DMS53 (cell line): ENCODE measurements at regions not wholly inside any gene's neighbourhood (a gene's known extent, or its start where the extent isn't known, plus 50 kb on each side); places are given as distances from the start of the nearest gene placed in this dataset.

ENCODE experiments used
- DNase-seq: peaks from one replicate; lab custom pipeline; 2025; lab: John Stamatoyannopoulos, UW

DNA sequence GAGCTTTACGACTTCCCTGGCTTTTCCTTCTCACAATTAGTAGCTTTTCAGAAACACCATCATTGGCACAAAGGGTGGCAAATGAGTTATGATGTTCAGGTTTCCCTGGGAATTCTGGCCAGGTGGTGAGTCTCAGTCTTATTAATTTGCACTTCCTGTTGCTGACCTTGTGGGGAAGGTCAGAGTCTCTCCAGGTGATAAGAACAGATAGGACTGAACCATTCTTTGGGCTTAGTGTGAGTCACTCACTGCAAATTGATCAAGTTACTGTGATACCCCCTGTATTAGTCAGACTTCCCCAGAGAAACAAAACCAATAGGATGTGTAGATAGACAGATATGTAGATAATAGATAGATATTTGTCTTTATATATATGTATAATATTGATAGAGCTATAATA lies 53.8 kb upstream of the RANBP3L start:
- DNase-seq: peak; percentile 41

- DNase-seq: no peak
These were observed 55.2 kb upstream of the RANBP3L start for GRCh38 chr5:36356915-36357314.

DNA sequence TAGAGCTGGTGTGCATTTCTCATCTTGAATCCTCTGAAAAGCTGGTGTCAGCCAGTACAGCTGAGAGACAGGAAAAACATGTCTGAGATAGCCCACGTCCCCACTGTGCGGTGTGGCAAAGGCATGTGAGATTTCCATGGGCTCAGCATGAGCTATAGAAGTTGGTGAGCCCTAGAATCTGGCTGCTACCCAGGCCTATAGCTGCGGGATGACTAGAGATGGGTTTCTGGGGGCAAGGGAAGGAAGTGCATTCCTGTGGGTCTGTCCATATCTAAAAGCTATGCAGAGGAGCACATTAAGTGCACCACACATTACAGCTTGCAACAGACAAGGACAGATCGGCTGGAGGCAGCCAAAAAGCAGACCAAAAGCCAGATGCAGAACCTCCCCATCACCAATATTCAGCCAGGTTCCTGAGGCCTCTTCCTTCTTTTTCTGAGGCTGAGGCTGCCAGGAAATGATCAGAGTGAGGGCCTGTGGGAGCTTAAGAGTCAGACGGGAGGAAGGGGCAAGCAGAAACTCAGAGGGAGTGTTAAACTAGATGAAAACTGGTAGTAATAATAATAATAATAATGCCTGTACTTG lies 55.8 kb upstream of the RANBP3L start:
- DNase-seq: no peak

DNA sequence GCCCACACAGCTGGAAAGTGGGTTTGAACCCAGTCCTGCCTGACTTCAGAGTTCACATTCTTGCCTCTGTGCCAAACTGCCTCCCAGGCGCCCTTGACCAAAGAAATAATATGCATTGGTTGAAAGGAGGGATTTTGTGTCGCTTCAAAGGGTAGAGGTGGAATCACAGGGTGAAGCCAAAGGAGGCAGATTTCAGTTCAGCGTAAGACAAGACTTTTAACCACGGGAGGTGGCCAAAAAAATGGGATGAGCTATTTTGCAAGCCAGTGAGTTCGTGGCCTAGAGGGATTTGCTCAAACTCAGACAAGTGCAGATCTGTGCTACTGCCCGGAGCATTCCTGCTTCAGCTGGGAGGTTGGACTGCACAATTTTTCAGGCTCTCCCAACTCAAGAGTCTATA lies 57.6 kb upstream of the RANBP3L start:
- no peak for DNase-seq

GRCh38 chr5:36360307-36360706 lies 58.6 kb upstream of the RANBP3L start:
- no peak for DNase-seq

DNA sequence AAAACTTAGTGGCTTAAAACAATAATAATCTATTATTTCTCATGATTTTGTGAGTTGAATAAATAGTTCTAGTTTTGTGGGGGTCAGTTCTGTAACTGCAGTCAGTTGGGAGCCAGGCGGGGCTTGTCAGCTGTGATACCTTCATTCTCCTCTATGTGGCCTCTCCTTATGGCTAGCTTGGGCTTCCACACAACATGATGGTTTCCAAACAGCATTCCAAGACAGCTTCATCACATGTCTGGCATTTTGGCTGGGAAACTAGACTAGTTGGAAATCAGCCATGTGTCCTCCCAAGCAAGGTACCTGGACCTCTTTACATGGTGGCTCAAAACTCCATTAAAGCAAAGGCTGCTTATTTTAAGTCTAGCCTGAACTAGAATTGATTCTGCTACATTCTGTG lies 61.4 kb upstream of the RANBP3L start:
- DNase-seq: no peak

GRCh38 chr5:36363744-36364143 lies 62.0 kb upstream of the RANBP3L start:
- DNase-seq: no peak

GRCh38 chr5:36364473-36364872 lies 62.8 kb upstream of the RANBP3L start:
- DNase-seq: no peak

DNA sequence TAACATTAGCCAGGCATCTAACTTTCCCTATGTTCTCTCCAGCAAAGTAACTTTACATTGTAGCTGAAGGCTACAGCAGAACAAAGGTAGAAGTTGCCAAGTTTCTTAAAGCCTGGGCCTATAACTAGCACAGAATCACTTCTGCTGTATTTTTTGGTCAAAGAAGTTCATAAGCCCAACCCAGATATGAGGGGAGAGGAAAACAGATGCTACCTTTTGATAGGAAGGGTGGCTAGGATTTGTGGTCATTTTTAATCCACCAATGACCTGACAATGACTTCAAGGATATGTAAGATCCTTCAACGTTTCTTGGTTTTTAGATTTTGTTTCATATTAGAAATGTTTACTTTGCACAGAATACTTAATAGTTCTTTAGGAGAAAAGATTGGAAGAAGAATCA lies 64.2 kb upstream of the RANBP3L start:
- no peak for DNase-seq

GRCh38 chr5:36366883-36367282 lies 65.2 kb upstream of the RANBP3L start:
- no peak for DNase-seq

DNA sequence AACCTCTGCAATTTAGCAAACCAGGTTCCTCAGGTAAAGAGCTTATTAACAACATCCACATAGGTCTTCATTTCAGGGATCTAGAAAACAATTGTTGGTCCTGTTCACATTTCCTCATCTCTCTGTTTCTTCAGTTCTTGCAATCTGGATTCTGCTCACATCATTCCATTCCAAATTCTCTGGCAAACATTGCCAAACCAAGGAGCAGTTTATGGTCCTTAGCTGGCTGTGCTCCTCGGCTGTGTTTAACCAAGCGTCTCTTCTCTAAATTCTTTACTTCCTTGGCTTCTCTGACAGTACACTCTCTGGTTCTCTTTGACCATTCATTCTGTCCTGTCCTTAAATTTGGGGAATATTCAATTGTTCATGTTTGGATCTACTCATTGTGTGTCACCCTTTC lies 65.8 kb upstream of the RANBP3L start:
- no peak for DNase-seq

GRCh38 chr5:36369219-36369690 lies 67.6 kb upstream of the RANBP3L start:
- DNase-seq: no peak

DNA sequence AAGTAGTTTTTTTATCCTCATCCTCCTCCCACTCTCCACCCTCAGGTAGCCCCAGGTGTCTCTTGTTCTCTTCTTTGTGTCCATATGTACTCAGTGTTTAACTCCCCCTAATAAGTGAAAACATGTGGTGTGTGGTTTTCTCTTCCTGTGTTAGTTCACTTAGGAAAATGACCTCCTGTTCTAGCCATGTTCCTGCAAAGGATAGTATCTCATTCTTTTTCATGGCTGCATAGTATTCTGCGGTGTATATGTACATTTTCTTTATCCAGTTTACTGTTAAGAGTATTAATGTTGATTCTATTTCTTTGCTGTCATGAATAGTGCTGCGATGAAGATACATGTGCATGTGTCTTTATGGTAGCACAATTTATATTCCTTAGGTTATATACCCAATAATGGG lies 68.4 kb upstream of the RANBP3L start:
- DNase-seq: no peak

DNA sequence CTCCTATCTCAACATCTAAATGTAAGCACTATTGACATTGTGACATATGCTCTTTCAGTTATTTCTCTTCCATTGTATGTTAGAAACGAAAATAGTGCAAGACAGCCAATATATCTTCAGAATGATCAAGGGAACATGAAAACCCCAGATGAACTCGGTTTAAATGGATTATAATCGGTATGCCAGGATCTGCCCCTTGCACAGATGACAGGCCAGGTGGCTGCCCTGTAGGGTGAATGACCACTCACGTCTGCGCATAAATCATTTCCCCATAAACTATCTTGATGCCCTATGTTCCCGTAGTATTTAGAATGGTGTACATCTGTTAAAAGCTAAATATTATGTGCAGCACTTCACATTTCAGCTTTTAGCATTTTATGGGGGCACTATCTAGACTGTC lies 69.7 kb upstream of the RANBP3L start:
- no peak for DNase-seq

GRCh38 chr5:36373527-36374086 lies 71.9 kb upstream of the RANBP3L start:
- peak; percentile 35 for DNase-seq

DNA sequence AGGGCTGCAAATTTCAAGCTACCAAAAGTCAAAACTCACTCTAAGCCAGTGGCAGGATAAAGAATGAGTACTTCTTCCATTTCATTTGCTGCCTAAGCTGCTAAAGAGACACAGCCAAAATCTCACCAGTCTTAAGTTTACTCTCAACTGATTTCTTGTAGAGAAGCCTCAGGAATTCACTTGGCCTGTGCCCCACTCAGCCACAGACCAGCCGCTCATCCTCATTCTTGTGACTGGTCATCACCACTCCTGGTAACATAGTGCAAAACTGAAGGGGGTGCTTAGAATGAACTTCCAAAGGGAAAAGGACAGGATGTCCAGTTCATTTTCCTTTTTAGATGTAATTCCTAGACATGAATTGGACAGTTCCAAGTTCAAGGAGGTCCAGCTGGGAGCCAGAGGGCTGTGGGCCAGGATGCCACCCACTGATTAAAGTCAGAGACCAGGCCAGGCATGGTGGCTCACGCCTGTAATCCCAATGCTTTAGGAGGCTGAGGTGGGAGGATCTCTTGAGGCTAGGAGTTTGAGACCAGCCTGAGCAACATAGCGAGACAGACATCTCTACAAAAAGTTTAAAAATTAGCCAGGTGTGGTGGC lies 72.7 kb upstream of the RANBP3L start:
- DNase-seq: no peak

DNA sequence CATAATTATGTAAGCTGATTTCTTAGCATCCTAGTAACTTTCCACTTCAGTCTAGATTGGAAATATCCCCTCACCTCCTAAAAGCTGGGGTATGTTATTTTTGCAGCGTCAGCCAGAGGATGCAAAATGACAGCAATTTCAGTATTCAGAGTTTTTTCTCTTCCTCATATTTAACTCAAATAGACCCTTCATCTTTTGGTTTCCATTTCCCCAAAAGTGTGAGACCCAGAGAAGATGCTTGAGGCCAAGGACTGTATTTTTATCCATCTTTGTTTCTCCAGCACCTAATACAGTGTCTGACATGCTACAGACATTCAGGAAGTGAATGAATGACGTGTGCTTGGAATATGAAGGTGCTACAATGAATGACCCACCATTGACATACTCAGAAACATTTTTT lies 75.5 kb upstream of the RANBP3L start:
- DNase-seq: no peak

- no peak for DNase-seq
These were observed 76.8 kb upstream of the RANBP3L start for GRCh38 chr5:36378551-36378950.

- no peak for DNase-seq
These were observed 81.2 kb upstream of the RANBP3L start for GRCh38 chr5:36382890-36383289.

GRCh38 chr5:36383942-36384341 lies 82.2 kb upstream of the RANBP3L start:
- no peak for DNase-seq

DNA sequence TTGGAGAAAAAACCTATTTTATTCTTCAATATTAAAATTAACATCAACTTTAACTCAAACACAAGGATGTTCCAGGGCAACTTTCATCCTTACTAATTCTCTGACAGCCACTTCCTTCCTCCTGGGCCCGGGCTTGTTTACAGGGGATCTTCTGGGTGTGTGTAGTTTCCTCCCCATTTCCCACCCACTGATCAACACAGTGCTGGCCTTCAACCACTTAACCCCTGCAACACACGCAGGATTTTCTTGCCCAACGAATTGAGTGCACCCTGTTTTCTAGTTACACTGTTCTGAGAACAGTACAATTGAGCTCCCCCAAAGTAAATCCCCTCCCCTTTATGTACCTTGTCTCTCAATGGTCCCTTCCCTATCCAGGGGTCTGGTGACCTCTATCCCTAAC lies 83.1 kb upstream of the RANBP3L start:
- DNase-seq: no peak

DNA sequence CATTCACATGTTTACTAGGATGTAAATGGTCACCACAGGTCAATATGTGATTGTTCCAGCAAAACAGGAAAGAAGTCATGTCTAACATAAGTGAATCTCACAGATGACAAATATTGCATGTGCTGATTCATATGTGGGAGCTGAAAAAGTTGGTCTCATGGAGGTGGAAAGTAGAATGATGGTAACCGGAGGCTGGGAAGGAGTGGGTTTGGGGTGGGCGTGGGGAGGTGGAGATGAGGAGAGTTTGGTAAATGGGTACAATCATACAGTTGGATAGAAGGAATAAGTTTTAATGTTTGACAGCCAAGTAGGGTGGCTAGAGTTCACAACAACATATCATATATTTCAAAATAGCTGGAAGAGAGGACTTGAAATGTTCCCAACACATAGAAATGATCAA lies 83.8 kb upstream of the RANBP3L start:
- no peak for DNase-seq

DNA sequence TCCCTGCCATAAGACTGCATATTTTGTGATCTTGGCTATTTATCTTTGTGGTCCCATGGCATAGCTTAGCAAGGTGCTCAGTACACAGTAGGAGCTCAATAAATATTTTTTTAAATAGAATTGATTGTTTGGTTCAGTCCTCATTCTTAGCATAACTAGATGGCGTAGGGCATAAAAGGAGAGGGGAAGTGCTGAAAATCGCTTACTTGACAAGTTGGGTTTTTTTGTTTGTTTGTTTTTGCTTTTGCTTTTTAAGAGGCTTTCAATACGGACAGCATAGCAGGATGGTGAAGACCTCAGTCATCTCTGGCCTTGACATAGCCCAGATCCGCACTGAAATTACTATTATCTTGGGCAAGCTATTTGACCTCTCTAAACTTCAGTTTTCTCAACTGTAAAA lies 86.6 kb upstream of the RANBP3L start:
- no peak for DNase-seq

DNA sequence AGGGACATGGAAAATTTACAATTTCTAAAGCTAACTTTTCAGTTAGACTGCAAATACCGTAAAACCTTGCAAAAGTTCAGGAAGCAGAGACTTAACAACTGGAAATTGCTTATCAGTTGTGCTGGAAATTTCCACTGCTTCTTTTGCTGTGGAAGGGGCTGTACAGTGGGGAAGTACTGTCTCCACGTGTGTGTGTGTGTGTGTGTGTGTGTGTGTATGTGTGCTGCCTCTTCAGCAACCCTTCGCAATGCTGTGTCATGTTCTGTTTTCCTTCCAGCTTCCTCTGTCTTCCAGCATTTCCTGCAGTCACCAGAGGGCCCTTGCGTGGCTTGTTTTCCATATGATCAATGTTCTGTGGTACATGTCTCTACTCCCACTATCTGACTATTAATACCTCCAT lies 87.5 kb upstream of the RANBP3L start:
- DNase-seq: no peak
